ENCODE measurements at regions not wholly inside any gene's neighbourhood (a gene's known extent, or its start where the extent isn't known, plus 50 kb on each side); places are given as distances from the start of the nearest gene placed in this dataset.

- no peak overlapping the region for H3K56ac ChIP-seq (ENCODE audit: insufficient read length, low read depth, low read length)
- Mint-ChIP-seq H3K4me1 (peaks cover 0 to 2% of the 10 kb centered on the region in 2 experiments; a peak in 1 of 4 replicates), H3K9me3 (no peaks in the 10 kb centered on the region), H3K36me3 (ENCODE audit: insufficient read depth in 1 of 3, low read depth in 3 of 3) (no peaks in the 10 kb centered on the region), H3K27me3 (ENCODE audit: low read depth) (no peaks in the 10 kb centered on the region), H3K4me3 (no peak overlapping the region), H3K27ac (no peak overlapping the region)
- H2BK15ac ChIP-seq (ENCODE audit: low read depth, low read length), result no peak overlapping the region
- H4K91ac ChIP-seq (ENCODE audit: insufficient read length, low read depth, low read length), result no peak overlapping the region
- H3K27ac ChIP-seq (ENCODE audit: insufficient read length, low read depth, low read length), result no peak overlapping the region
- H2AK5ac ChIP-seq (ENCODE audit: insufficient read length, low read length), result no peak overlapping the region
- no peaks in the 10 kb centered on the region for H3K4me1 ChIP-seq (ENCODE audit: insufficient read depth, low read length)
- no CpG with 5 or more reads among the region's 2 CpGs for WGBS (ENCODE audit: extremely low coverage, insufficient read length, low lambda C conversion rate)
- H3K79me2 ChIP-seq (ENCODE audit: insufficient read depth, low read length), result no peaks in the 10 kb centered on the region
- no peak overlapping the region for H2BK20ac ChIP-seq (ENCODE audit: low read depth, low read length, poor library complexity, severe bottlenecking)
- H3K23me2 ChIP-seq (ENCODE audit: insufficient read length, low read depth, low read length, poor library complexity, severe bottlenecking), result no peaks in the 10 kb centered on the region
- no peak overlapping the region for H3K23ac ChIP-seq (ENCODE audit: insufficient read length, low read depth, low read length)
- H3K79me1 ChIP-seq (ENCODE audit: insufficient read depth, low read depth, low read length, poor library complexity, severe bottlenecking), result no peaks in the 10 kb centered on the region
- no peak overlapping the region for H4K5ac ChIP-seq (ENCODE audit: insufficient read length, low read depth, low read length)
- no peak for TF ChIP-seq CTCF (conservative IDR thresholded peaks at IDR 0.05)
- H3K9me3 ChIP-seq (ENCODE audit: control insufficient read depth, low read depth, low read length), result no peaks in the 10 kb centered on the region
- no peak for DNase-seq
- H2AFZ ChIP-seq (ENCODE audit: low read length), result no peak overlapping the region
- H3K9ac ChIP-seq (ENCODE audit: extremely low read depth, insufficient read length, low read length), result no peak overlapping the region
- H3T11ph ChIP-seq (ENCODE audit: low read length), result no peak overlapping the region
- no peak overlapping the region for H2BK120ac ChIP-seq (ENCODE audit: low read depth, low read length, poor library complexity, severe bottlenecking)
- H3K18ac ChIP-seq (ENCODE audit: insufficient read length, low read depth, low read length), result no peak overlapping the region
- H3K14ac ChIP-seq (ENCODE audit: insufficient read depth, low read length), result no peak overlapping the region
- H3K4ac ChIP-seq (ENCODE audit: low read depth, low read length), result no peak overlapping the region
- H2BK5ac ChIP-seq (ENCODE audit: insufficient read length, low read length), result no peak overlapping the region
- H4K20me1 ChIP-seq (ENCODE audit: control insufficient read depth, insufficient read depth, insufficient read length), result no peaks in the 10 kb centered on the region
- no peak overlapping the region for H2BK12ac ChIP-seq (ENCODE audit: insufficient read length, low read depth, low read length)
- H3K4me2 ChIP-seq (ENCODE audit: insufficient read depth, insufficient read length, low read length), result no peak overlapping the region
- no peak overlapping the region for H4K8ac ChIP-seq (replicated peaks; ENCODE audit: insufficient read length, low read depth, low read length)
- H3K27me3 ChIP-seq (ENCODE audit: insufficient read depth, low read length), result no peaks in the 10 kb centered on the region
Observed at GRCh38 chr5:117183326-117183725, 608.7 kb upstream of the SEMA6A start.
